ENCODE measurements at regions not wholly inside any gene's neighbourhood (a gene's known extent, or its start where the extent isn't known, plus 50 kb on each side); places are given as distances from the start of the nearest gene placed in this dataset.

GRCh38 chr3:22236490-22237270 is 485.7 kb upstream of the ZNF385D start:
- DNase-seq (ENCODE audit: low read depth): no peak
- TF ChIP-seq CTCF (IDR thresholded peaks at IDR 0.05; ENCODE audit: control insufficient read depth, extremely low read depth, insufficient read depth): no peak
- H3K4me3 ChIP-seq (ENCODE audit: low read depth, low read length): no peak overlapping the region

DNA sequence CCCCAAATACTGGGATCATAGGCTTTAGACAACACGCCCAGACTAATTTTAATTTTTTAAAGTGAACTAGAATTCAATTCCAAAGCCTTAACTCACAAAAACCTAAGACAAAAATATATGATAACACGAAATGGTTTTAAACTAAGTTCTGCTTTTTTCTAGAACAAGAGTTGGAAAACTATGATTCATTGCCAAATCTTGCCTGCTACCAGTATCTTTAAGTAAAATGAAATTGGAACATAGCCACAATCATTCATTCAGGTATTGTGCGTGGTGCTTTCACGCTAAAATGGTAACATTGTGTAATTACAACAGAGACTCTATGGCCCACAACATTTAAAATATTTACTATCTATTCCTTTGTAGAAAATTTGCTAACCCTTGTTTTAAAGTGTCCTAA is 488.0 kb upstream of the ZNF385D start:
- no peak for TF ChIP-seq CTCF (IDR thresholded peaks at IDR 0.05; ENCODE audit: control insufficient read depth, extremely low read depth, insufficient read depth)
- no peak overlapping the region for H3K4me3 ChIP-seq (ENCODE audit: low read depth, low read length)
- no peak for DNase-seq (ENCODE audit: low read depth)

- no peak for TF ChIP-seq CTCF (IDR thresholded peaks at IDR 0.05; ENCODE audit: control insufficient read depth, extremely low read depth, insufficient read depth)
Measured at GRCh38 chr3:22241110-22241509, 490.1 kb upstream of the ZNF385D start.

GRCh38 chr3:22244761-22245521 is 493.9 kb upstream of the ZNF385D start:
- H3K4me3 ChIP-seq (ENCODE audit: low read depth, low read length): no peak overlapping the region
- no peak for DNase-seq (ENCODE audit: low read depth)
- TF ChIP-seq CTCF (IDR thresholded peaks at IDR 0.05; ENCODE audit: control insufficient read depth, extremely low read depth, insufficient read depth): no peak

More at GRCh38 chr3:22241110-22241509, 490.1 kb upstream of the ZNF385D start:
- DNase-seq (ENCODE audit: low read depth): no peak
- no peak overlapping the region for H3K4me3 ChIP-seq (ENCODE audit: low read depth, low read length)

DNA sequence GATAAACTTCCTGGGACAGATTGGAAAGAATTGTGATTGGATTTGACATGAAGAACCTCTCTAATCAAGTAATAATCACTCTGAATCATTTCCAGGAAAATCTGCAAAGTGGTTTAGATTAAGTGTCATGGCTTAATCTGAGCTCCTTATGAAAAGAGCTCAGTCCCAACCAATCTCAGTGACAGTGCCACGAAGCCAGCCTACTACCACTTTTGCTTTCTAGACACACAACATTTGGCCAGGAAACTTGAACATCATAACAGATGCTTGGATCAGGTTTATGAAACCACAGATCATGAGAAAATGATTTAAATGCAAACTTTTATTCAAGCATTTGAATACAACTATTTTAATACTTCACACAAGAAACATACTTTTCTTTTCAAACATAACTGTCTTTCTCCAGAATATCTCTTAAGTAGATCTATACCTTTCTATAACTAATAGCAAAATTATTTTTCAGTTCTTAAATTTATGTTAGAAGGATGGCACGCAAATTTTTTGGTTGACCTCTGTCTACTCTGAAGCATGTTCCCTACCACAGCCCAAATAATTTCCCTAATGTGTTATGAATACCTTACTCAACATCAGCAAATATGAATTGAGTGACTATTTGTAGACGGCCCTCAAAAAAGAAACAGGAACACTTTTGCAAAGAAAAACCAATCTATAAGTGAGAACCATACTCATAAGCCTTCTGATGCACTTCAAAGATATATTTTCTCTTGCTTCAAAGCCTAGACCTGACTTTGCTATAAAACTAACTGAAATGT is 495.0 kb upstream of the ZNF385D start:
- no peak for TF ChIP-seq CTCF (IDR thresholded peaks at IDR 0.05; ENCODE audit: control insufficient read depth, extremely low read depth, insufficient read depth)
- H3K4me3 ChIP-seq (ENCODE audit: low read depth, low read length): no peak overlapping the region
- DNase-seq (ENCODE audit: low read depth): no peak

DNA sequence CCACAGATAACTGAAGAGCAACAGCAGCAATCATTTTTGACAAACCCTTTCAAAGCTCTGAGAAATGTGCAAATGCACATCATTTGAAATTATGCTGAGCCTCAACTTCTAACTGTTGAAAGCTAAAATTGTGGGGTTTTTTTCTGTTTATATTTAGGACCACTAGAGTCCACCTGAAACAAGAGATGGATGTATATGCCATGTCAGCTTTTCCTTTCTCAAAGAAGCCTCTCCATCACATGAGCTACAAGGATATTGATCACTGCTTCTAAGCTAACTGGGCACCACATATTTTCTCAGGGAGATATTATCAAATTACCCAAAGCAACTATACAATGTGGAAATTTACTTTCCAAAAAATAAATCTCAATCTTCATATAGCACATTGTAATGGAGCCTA is 498.6 kb upstream of the ZNF385D start:
- DNase-seq (ENCODE audit: low read depth): no peak
- no peak for TF ChIP-seq CTCF (IDR thresholded peaks at IDR 0.05; ENCODE audit: control insufficient read depth, extremely low read depth, insufficient read depth)
- no peak overlapping the region for H3K4me3 ChIP-seq (ENCODE audit: low read depth, low read length)

Data from LNCaP clone FGC (cell line).